ENCODE measurements at regions not wholly inside any gene's neighbourhood (a gene's known extent, or its start where the extent isn't known, plus 50 kb on each side); places are given as distances from the start of the nearest gene placed in this dataset.

DNA sequence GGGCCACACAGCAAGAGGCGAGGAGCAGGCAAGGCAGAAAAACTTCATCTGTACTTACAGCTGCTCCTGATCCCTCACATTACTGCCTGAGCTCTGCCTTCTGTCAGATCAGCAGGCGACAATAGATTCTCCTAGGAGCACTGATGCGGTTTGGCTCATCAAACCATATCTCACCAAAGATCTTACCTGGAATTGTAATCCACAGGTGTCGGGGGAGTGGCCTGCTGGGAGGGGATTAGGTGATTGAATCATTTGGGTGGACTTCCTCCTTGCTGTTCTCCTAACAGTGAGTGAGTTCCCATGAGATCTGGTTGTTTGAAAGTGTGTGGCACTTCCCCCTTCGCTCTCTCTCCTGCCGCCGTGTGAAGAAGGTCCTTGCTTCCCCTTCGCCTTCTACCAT, 647.3 kb downstream of the SOCS6 start:
- H3K9me3 ChIP-seq (ENCODE audit: control insufficient read depth, insufficient read depth, low read length) = no peaks in the 10 kb centered on the region
- H3K4me3 ChIP-seq (ENCODE audit: low read depth, low read length) = no peak overlapping the region
- H3K9ac ChIP-seq (ENCODE audit: low read depth, low read length) = no peak overlapping the region
- no peaks in the 10 kb centered on the region for H3K36me3 ChIP-seq (ENCODE audit: control insufficient read depth, insufficient read depth, low read length)
- H3K27me3 ChIP-seq (ENCODE audit: control insufficient read depth, insufficient read depth, low read length) = no peaks in the 10 kb centered on the region
- no peaks in the 10 kb centered on the region for H3K4me1 ChIP-seq (ENCODE audit: control insufficient read depth, insufficient read depth, low read length)

- Histone ChIP-seq H3K36me3 (ENCODE audit: control insufficient read depth, insufficient read depth, low read length) (no peaks in the 10 kb centered on the region), H3K9ac (ENCODE audit: low read depth, low read length) (no peak overlapping the region), H3K27me3 (ENCODE audit: control insufficient read depth, insufficient read depth, low read length) (no peaks in the 10 kb centered on the region), H3K4me3 (ENCODE audit: low read depth, low read length) (no peak overlapping the region), H3K9me3 (ENCODE audit: control insufficient read depth, insufficient read depth, low read length) (no peaks in the 10 kb centered on the region), H3K4me1 (ENCODE audit: control insufficient read depth, insufficient read depth, low read length) (no peaks in the 10 kb centered on the region)
These were observed 643.3 kb downstream of the SOCS6 start for GRCh38 chr18:70931942-70932814.

DNA sequence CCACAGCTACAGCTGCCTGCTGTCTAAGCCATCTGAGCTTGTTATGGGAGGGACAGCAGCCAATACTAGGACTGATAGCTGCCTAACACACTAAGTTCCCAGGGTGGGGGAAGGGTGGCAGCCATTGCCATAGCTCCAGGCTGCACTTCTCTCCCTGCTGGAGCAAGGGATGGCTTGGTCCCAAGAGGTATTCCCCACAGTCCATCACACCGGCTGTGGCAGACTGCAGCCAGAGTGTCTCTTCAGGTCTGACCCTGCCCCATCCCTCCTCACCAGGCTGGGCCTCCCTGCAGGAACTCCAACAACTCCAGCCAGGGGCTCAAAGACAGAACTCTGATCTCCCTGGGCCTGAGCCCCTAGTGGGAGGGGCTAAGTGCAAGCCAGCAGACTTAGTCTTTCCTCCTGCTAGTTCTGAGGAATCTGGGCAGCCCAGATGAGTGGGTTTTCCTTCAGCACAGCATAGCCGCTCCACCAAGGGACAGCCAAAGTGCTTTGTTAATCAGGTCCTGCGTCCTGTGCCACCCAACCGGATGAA, 632.1 kb downstream of the SOCS6 start:
- no peaks in the 10 kb centered on the region for H3K36me3 ChIP-seq (ENCODE audit: control insufficient read depth, insufficient read depth, low read length)
- no peaks in the 10 kb centered on the region for H3K9me3 ChIP-seq (ENCODE audit: control insufficient read depth, insufficient read depth, low read length)

DNA sequence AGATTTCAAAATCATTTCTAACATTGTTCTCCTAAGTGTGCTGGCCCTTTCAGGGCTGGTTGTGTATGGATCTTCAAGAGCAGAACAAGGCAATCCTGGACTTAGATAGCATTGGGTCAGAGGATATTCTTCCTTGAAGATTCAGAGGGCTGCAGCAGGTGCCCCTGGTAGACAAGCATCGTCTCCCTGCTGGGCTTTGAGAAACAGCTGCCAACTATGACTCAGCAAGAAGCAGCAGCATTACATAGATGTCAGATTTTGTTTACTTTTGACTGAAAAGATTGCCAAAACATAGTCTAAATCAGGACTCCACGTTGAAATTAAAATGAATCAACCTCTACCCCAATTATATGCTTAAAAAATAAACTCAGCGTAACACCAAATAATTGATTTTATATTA, 618.8 kb downstream of the SOCS6 start:
- Histone ChIP-seq H3K4me1 (ENCODE audit: control insufficient read depth, insufficient read depth, low read length) (peaks cover 9% of the 10 kb centered on the region), H3K4me3 (ENCODE audit: low read depth, low read length) (no peak overlapping the region), H3K9ac (ENCODE audit: low read depth, low read length) (no peak overlapping the region), H3K27me3 (ENCODE audit: control insufficient read depth, insufficient read depth, low read length) (no peaks in the 10 kb centered on the region), H3K9me3 (ENCODE audit: control insufficient read depth, insufficient read depth, low read length) (no peaks in the 10 kb centered on the region), H3K36me3 (ENCODE audit: control insufficient read depth, insufficient read depth, low read length) (no peaks in the 10 kb centered on the region)

More for the DNA sequence above, 632.1 kb downstream of the SOCS6 start:
- Histone ChIP-seq H3K27me3 (ENCODE audit: control insufficient read depth, insufficient read depth, low read length) (no peaks in the 10 kb centered on the region), H3K9ac (ENCODE audit: low read depth, low read length) (no peak overlapping the region), H3K4me3 (ENCODE audit: low read depth, low read length) (no peak overlapping the region), H3K4me1 (ENCODE audit: control insufficient read depth, insufficient read depth, low read length) (no peaks in the 10 kb centered on the region)

DNA sequence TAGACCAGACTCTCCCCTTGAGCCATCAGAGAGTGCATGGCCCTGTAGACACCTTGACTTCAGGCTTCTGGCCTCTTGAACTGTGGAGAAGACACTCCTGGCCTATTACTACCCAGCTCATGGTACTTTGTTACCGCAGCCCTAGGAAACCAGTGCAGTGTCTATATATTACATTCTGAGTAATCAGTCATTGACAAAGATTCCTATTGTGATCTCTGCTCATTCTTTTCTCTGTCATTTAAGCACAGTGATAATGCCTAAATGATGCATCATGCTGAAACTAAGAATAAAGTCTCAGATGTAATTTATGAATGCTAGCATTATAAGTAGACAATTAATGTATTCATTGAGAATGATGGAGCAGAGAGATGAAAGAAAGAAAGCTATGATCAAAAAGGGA, 603.5 kb downstream of the SOCS6 start:
- Histone ChIP-seq H3K36me3 (ENCODE audit: control insufficient read depth, insufficient read depth, low read length) (no peaks in the 10 kb centered on the region), H3K9me3 (ENCODE audit: control insufficient read depth, insufficient read depth, low read length) (no peaks in the 10 kb centered on the region), H3K27me3 (ENCODE audit: control insufficient read depth, insufficient read depth, low read length) (no peaks in the 10 kb centered on the region)

GRCh38 chr18:70870292-70870691, 581.4 kb downstream of the SOCS6 start:
- Histone ChIP-seq H3K9me3 (ENCODE audit: control insufficient read depth, insufficient read depth, low read length) (no peaks in the 10 kb centered on the region), H3K4me1 (ENCODE audit: control insufficient read depth, insufficient read depth, low read length) (no peaks in the 10 kb centered on the region), H3K27me3 (ENCODE audit: control insufficient read depth, insufficient read depth, low read length) (no peaks in the 10 kb centered on the region), H3K36me3 (ENCODE audit: control insufficient read depth, insufficient read depth, low read length) (no peaks in the 10 kb centered on the region), H3K4me3 (ENCODE audit: low read depth, low read length) (no peak overlapping the region), H3K9ac (ENCODE audit: low read depth, low read length) (no peak overlapping the region)

More for the DNA sequence above, 603.5 kb downstream of the SOCS6 start:
- Histone ChIP-seq H3K4me1 (ENCODE audit: control insufficient read depth, insufficient read depth, low read length) (no peaks in the 10 kb centered on the region), H3K4me3 (ENCODE audit: low read depth, low read length) (no peak overlapping the region), H3K9ac (ENCODE audit: low read depth, low read length) (no peak overlapping the region)

GRCh38 chr18:70848329-70848728, 559.5 kb downstream of the SOCS6 start:
- H3K36me3 ChIP-seq (ENCODE audit: control insufficient read depth, insufficient read depth, low read length) = no peaks in the 10 kb centered on the region
- H3K9ac ChIP-seq (ENCODE audit: low read depth, low read length) = no peak overlapping the region
- no peaks in the 10 kb centered on the region for H3K4me1 ChIP-seq (ENCODE audit: control insufficient read depth, insufficient read depth, low read length)
- no peaks in the 10 kb centered on the region for H3K9me3 ChIP-seq (ENCODE audit: control insufficient read depth, insufficient read depth, low read length)
- no peak overlapping the region for H3K4me3 ChIP-seq (ENCODE audit: low read depth, low read length)
- no peaks in the 10 kb centered on the region for H3K27me3 ChIP-seq (ENCODE audit: control insufficient read depth, insufficient read depth, low read length)

DNA sequence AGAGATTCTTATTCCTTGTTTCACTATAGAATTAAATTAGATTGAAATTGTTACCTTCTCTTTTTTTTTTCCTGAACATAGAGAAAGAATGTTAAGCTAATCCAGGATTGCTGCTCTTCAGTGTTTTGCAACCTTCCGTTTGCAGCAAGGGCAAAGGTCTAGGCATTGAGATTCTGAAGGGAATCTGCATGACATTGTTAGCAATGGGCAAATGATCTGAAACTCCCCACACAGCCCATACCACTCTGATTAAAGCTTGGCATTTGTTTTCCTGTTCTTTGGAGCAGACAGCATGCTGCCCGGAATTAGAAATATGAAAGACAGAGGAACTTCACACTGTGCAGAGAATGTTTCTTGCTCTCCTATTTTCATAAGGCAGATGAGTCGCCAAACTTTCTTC, 551.8 kb downstream of the SOCS6 start:
- no peak overlapping the region for H3K4me3 ChIP-seq (ENCODE audit: low read depth, low read length)
- H3K9me3 ChIP-seq (ENCODE audit: control insufficient read depth, insufficient read depth, low read length) = no peaks in the 10 kb centered on the region
- no peaks in the 10 kb centered on the region for H3K36me3 ChIP-seq (ENCODE audit: control insufficient read depth, insufficient read depth, low read length)
- no peak overlapping the region for H3K9ac ChIP-seq (ENCODE audit: low read depth, low read length)
- H3K27me3 ChIP-seq (ENCODE audit: control insufficient read depth, insufficient read depth, low read length) = no peaks in the 10 kb centered on the region
- no peaks in the 10 kb centered on the region for H3K4me1 ChIP-seq (ENCODE audit: control insufficient read depth, insufficient read depth, low read length)

- Histone ChIP-seq H3K9ac (ENCODE audit: low read depth, low read length) (no peak overlapping the region), H3K4me3 (ENCODE audit: low read depth, low read length) (no peak overlapping the region), H3K36me3 (ENCODE audit: control insufficient read depth, insufficient read depth, low read length) (no peaks in the 10 kb centered on the region), H3K9me3 (ENCODE audit: control insufficient read depth, insufficient read depth, low read length) (no peaks in the 10 kb centered on the region), H3K4me1 (ENCODE audit: control insufficient read depth, insufficient read depth, low read length) (no peaks in the 10 kb centered on the region), H3K27me3 (ENCODE audit: control insufficient read depth, insufficient read depth, low read length) (no peaks in the 10 kb centered on the region)
These were observed 538.8 kb downstream of the SOCS6 start for GRCh38 chr18:70827632-70828031.

DNA sequence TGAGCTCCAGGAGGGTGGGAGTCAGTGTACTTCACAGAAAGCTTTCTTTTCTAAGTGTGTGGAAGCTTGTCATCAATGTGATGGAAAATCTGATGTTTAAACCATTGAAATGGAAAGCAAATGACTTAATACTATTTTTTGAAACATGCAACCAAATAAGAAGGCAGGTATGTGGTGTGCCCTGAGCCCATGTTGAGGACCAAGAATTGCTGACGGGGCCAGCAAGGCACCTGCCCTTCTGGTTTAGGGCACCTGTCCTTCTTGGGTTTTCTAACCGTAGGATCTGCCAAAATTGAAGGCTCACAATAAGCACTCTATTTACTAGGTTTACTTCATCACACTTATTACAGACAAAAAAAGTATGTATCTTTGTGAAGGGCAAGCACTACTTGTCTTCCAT, 537.7 kb downstream of the SOCS6 start:
- Histone ChIP-seq H3K9me3 (ENCODE audit: control insufficient read depth, insufficient read depth, low read length) (no peaks in the 10 kb centered on the region), H3K9ac (ENCODE audit: low read depth, low read length) (no peak overlapping the region), H3K4me1 (ENCODE audit: control insufficient read depth, insufficient read depth, low read length) (no peaks in the 10 kb centered on the region), H3K4me3 (ENCODE audit: low read depth, low read length) (no peak overlapping the region), H3K27me3 (ENCODE audit: control insufficient read depth, insufficient read depth, low read length) (no peaks in the 10 kb centered on the region), H3K36me3 (ENCODE audit: control insufficient read depth, insufficient read depth, low read length) (no peaks in the 10 kb centered on the region)

- Histone ChIP-seq H3K9me3 (ENCODE audit: control insufficient read depth, insufficient read depth, low read length) (no peaks in the 10 kb centered on the region), H3K4me3 (ENCODE audit: low read depth, low read length) (no peak overlapping the region), H3K9ac (ENCODE audit: low read depth, low read length) (no peak overlapping the region), H3K36me3 (ENCODE audit: control insufficient read depth, insufficient read depth, low read length) (no peaks in the 10 kb centered on the region), H3K27me3 (ENCODE audit: control insufficient read depth, insufficient read depth, low read length) (no peaks in the 10 kb centered on the region), H3K4me1 (ENCODE audit: control insufficient read depth, insufficient read depth, low read length) (no peaks in the 10 kb centered on the region)
These were observed 533.8 kb downstream of the SOCS6 start for GRCh38 chr18:70822691-70823090.

- H3K9ac ChIP-seq (ENCODE audit: low read depth, low read length) = no peak overlapping the region
- no peaks in the 10 kb centered on the region for H3K36me3 ChIP-seq (ENCODE audit: control insufficient read depth, insufficient read depth, low read length)
- no peaks in the 10 kb centered on the region for H3K27me3 ChIP-seq (ENCODE audit: control insufficient read depth, insufficient read depth, low read length)
- H3K9me3 ChIP-seq (ENCODE audit: control insufficient read depth, insufficient read depth, low read length) = no peaks in the 10 kb centered on the region
- no peaks in the 10 kb centered on the region for H3K4me1 ChIP-seq (ENCODE audit: control insufficient read depth, insufficient read depth, low read length)
- no peak overlapping the region for H3K4me3 ChIP-seq (ENCODE audit: low read depth, low read length)
These were observed 533.3 kb downstream of the SOCS6 start for GRCh38 chr18:70822117-70822516.
